ENCODE measurements at regions not wholly inside any gene's neighbourhood (a gene's known extent, or its start where the extent isn't known, plus 50 kb on each side); places are given as distances from the start of the nearest gene placed in this dataset.

GRCh38 chr6:170127151-170127550 is 163.7 kb downstream of the DLL1 start:
- TF ChIP-seq TAF1 (IDR thresholded peaks at IDR 0.05; ENCODE audit: borderline replicate concordance, insufficient read depth, low read length) (no peak), POLR2AphosphoS5 (IDR thresholded peaks at IDR 0.05; ENCODE audit: low read depth, low read length) (no peak), REST (IDR thresholded peaks at IDR 0.05; ENCODE audit: insufficient read depth in 1 of 2, low read depth in 2 of 2, low read length in 2 of 2) (no peak)
